GM19238 (cell line): ENCODE measurements at regions not wholly inside any gene's neighbourhood (a gene's known extent, or its start where the extent isn't known, plus 50 kb on each side); places are given as distances from the start of the nearest gene placed in this dataset.

ENCODE experiments used
- DNase-seq: peaks from one replicate; pipeline ENCODE4 v3.0.0; 2011; ENCODE audit warnings: low spot score; ENCODE audit not compliant: insufficient read length

DNA sequence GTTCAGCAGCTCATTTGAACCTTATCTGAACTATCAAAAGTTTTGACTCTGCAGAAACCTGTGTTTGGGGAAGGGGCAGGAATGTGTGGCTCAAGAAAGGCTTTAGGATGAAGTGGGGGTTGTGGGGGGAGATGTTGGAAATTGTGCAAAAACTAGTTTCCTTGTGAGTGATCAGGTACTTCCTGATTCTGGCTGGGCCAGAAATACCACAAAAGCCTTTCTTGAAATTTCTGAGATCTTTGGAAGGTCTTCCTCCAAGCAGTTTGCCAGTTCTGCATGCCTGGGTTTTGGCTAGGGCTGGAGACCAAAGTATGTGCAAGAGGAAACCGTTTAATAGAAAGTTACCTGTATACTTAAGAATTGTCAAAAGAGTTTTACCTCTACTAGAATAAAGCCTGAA, 116.6 kb downstream of the BMP2 start:
- DNase-seq, result no peak

DNA sequence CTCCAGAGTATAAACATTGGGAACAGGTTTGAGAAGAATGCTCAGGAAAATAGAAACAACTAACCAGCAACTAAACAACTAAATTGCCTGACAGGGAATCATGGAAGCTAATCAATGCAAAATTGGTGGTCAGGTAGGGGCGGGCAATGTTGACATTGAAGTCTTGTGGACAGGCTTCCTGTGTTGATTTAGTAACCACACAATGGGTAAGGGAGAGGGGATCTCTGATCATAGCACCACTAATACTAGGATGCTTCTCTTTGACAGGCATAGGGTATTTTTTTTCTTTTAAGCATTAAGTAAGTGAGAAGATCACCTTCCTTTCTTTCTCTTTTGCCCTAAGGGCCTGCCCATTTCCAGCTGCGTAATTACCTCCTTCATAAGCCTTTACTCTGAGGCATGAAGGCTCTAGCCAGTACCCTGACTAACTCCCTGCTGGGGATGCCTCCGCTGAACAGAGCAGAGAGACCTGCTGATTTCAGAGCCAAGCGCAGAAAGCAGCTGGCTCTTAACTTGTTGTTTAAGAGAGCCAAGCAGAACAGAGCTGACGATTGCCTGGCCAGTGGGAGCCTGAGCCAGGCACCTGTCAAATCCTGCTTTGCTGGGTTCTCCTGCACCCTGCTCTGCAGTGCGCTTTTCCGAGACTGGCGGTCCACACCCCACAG, 118.7 kb downstream of the BMP2 start:
- no peak for DNase-seq

DNA sequence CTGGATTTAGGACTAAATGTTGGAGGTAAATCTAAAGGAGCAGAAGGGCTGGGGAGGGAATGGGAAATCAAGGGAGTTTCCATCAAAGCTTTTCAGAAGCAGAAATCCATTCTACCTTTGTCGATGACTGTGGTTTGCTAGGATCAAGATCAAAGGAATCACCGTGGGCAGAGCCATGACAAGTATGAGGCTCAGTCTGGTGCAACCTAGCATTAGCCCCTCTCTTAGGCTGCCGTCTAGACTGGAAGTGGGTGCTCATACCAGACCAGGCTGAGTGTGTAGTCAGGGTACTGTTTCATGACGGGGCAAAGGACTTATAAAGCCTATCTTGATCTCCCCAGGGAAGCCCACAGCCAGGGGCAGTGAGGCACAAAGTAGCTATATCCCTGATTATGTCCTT, 120.5 kb downstream of the BMP2 start:
- DNase-seq, result no peak

DNA sequence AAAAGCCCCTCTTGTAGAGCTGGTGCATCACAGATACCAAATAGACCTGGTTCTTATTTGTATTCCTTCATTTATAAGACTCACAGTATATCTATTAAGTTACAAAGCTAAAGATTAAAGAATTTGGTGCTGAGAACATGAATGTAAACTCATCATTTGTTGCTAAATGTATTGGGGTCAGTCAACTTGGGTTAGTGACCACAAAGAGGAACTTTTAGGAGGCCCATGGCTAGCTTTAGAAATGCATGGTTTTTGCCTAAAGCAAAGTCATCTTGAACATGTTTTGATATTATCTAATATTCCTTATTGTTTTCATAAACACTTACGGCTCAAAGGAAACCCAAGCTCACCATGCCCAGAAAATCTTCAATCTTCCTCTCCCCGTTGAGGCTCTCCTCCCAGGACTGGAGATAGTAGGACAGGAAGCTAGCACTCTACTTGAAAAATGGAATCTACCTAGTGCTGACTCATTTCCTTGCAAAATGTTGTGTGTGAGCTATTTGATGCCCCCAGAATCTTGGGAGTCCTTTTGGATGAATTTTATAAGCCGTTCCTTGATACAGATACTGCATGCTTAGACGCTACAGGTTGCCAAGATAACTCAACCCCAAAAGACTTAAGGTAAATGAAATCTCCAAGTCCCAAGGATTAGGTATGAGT, 121.4 kb downstream of the BMP2 start:
- DNase-seq, result no peak

DNA sequence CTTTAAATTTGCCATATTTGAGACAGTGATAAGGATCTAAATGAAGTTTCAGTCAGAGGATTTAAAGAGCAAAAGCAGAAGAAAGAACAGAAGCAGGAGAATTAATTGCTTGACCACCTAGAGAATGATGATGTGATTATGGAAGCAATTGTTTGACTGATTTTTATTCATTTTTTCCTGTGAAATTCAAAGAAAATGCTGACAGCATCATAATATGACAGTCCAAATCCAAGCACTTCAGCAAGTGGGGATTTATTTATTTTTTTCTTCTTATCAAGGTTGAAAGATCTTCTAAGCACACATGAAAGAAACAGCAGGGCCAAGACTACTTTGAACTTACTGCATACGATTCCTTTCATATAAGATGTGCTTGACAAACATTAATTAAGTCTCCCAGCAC, 125.2 kb downstream of the BMP2 start:
- DNase-seq, result no peak

DNA sequence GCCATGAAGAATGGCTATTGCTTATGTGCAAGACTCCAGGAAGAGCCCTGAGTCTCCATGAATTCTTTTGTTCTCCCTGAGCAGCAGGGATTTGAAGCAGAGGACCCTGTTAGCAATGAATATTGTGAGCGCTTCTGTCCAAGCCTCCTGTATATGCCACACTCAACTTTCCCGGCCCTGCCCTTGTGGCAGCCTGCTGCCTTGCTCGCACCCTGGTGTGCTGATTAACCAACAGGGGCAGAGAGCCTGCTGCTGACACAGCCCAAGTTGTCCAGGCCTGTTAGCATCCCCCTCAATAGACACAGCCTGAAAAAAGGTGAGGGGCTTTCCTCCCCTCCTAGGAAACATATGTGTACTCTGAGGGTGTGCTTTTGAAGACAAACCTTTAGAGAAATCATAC, 131.4 kb downstream of the BMP2 start:
- no peak for DNase-seq

DNA sequence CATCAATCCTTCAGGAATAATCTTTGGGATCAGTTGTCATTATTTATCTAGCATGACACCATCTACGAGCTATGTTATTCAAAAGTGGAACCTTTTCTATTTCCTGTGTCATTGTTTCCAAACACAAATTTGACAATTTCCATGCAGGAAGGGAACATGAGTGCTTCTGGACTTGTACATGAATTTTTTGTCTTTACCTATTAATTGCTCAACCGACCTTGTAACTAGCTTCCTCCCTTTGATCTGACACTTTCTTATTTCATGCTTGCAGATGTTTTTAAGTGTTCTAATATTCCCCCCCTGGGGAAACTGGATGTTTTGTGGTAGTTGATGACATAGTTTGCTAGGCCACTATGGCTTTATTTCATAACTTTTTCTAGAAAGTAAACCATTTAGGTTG, 139.4 kb downstream of the BMP2 start:
- no peak for DNase-seq

DNA sequence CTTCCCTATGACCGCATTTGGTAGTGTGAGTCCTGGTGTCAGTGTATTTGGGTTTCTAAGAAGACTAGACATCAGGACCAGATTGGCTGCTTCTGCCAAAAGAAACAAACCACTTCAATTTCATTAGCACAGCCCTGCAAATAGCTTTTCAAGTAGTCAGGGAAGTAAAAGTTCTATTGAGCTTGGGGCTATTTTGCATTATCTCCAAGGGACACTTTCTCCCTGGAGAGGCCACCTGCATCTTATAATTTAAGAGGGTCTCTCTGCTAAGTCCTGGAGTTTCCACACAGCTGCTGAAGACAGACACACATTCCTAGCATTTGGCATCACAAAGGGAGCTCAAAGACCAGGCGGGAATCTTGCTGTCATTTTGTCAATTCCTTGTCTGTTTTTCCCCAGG, 141.2 kb downstream of the BMP2 start:
- DNase-seq, result no peak

DNA sequence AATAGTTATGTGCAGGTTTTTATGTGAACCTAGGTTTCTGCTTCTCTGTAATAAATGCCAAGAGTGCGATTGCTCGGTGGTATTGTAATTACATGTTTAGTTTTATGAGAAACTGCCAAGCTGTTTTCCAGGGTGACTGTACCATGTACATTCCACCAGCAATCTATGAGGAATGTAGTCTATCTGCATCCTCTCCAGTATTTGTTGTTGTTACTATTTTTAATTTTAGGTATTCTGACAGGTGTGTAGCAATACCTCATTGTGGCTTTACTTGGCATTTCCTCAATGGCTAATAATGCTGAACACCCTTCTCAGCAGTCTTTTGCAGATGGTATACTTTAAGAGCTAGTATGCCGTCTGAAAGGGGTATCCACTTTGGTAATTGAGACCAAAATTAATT, 142.1 kb downstream of the BMP2 start:
- DNase-seq, result no peak

DNA sequence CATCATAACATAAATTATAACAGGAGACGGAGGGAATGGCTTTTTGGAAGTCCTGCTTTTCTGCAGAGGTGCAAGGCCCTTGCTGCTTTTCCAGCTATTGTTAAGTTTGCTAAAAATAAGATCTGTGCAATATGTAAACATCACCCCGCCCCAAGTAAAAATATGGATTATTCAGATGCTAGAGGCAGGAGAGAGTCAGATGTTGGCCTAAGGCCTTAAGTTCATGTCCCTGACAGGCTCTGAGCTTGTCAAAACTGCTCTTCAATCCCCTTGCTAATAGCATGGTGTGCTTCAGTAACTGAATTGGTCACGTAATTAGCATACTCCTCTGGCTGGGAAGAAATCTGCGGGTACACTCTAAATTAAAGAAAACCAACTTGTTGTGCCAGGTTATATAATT, 147.5 kb downstream of the BMP2 start:
- DNase-seq, result no peak

DNA sequence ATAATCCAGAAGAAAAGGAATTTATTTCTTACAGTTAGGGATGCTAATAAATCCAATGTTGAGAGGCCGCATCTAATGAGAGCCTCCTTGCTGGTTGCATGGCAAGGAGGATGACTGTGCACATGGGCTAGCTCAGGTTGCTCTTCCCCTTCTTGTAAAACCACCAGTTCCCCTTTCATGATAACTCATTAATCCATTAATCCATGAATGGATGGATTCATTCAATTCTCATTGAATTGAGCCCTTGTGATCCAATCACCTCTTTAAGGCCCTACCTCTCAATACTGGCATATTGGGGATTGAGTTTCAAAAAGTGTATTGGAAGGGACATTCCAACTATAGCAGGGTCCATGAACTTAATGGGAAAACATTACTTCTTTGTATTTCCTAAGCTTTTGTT, 149.5 kb downstream of the BMP2 start:
- DNase-seq, result no peak

DNA sequence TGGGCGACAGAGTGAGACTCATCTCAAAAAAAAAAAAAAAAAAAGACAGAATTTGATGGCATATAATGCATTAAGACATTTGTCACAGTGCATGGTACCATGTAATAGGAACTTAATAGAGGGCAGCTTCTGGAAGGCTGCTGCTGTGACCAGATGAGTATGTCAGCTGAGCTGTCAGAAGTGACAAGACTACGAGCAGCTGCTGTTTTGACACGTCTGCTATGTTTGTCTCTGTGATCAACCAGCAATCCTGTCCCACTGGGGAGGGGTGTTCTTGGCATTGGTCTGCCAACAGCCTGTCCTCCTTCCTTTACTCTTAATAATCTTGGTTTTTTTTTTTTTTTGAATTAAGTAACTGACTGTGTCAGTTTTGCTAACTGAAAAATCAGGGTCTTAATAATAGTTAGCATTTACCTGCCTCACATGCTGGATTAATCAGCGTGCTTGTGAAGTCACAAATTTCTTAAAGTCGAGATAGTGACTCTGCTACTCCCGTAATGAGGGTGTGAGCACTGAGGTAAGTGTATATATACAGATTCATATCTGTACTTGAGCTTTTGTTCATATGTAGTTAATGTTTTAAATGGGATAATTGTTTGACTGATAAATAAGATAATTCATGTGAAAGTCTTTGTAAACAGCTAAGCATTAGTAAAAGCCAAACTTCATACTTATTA, 152.4 kb downstream of the BMP2 start:
- no peak for DNase-seq

DNA sequence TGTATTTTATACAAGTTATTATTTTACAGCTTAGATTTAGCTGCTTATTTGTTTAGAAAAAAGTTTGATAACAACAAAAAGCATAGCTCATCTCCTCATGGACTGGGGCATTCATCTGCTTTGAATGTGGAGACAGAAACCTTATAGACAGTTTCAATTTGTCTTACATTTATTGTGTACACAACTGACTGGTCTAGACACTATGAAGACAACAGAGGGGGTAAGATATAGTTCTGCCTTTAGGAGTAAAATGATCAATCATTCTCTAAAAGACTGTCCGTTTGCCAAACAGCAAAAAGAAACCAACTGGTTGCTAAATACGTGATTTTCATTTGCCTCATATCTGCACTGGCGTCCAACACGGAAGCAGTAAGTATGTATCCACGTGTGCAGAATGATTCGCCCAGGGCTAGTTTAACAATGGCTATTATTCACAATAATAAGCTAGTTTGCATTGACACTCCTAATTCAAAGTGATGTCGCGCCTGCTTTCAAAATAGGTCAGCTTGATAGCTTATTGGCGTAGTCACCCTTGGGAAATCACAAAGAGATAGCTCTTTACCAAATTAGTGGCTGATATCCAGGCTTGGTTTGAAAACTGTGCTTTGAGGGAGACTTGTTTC, 153.6 kb downstream of the BMP2 start:
- DNase-seq, result no peak

DNA sequence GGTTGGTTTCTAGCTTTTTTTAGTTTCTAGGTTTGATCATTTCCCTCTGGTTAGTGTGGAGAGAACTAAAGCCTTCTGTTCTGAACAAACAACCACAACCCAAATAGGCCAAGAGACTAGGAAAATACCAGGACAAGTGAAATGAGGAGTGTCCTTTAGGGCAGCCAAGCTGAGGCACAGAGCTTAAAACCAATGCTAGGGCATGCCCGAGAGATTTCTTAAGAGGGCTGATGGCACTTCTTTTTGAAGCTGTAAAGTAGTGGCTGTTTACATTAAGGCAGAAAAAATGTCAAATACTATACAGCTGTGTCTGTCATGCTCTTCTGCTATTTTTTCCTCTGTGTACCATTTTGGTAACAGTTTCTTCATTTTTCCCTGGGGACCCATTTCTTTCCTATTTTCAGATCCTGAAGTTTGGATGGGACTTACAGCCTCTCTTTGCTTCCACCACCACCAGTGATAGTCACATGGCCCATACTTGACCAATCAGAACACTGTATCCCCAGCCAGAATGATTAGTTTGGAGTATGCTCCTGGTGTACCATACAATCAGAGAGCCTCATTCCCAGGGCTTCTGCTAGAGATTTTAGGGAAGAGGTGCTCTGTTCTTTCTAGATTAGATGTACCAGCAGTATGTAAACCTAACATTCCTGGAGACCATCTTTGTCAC, 154.4 kb downstream of the BMP2 start:
- DNase-seq, result no peak

DNA sequence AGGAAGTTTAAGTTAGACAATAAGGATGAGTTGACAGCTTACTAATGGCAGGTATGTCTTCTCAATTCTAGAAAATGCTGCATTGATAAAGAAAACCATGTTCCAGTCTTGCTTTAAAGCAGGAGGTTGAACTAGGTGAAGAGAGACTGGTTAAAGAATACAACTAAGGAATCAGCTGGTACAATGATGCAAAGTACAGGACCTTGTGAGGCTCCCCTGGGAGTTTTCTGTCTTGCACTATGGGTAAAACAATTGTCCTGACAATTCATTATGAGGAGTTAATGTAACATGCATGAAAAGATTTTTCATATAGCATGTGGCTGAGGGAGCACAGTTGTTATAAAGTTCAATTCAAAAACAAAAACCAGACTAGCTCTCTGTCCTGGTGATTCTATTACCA, 157.2 kb downstream of the BMP2 start:
- no peak for DNase-seq

DNA sequence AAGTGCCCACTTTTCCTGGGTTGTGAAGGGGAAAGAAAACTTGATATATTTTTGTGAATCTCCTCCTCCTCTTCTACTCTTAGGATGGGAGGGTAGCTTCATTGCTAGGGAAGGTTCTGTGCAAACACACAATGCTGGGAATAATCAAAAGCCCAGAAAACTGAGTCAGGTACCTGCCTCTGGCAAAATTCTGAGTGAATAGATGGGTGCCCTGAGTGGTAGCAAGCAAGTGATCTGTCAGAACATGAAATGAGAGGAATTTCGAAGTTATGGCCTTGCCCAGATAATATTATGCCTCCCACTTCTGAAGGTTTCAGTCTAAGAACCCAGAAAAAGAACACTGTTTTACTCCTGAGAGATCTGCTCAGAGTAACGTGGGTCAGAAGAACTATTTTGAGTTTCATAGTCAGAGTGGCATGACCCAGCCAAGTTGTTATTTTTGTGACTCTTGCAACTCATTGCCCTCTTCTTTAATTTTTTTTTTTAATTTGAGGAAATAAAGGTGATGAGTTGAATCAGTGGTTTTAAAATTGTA, 158.3 kb downstream of the BMP2 start:
- DNase-seq, result no peak

DNA sequence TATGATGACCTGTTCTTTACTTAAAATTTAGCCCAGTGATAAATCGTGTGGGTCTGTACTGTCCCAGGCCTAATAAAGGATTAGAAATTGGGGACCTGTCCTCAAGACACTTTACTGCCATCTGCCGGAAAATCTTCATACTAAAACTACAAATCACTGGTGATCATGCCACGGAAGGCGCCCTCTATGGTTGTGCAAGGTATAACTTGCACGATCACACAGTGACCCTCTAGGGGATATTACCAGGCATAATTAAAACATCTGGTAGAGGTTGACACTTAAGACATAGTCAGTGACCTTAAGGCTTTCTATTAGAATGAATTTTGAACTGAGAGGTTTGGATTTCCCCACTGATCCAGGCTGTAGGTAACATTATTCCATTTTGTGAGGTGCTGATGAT, 172.6 kb downstream of the BMP2 start:
- no peak for DNase-seq

DNA sequence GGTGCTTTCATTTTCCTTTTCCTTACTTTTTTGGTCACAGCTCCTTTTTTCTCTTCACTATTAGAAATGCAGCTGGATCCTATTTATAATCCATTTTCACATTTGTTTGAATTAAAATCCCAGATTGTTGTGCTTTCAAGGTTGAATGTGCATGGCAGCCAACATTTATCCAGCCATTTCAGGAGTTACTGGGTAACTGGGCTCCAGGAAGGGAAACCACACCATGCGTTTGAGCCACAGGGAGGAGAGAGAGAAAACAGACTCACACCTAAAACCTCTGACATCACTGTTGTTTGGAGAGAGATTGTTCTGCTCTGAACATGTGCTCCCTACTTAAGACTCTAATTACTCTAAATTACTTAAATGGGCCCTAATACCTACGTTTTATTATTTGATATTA, 173.4 kb downstream of the BMP2 start:
- no peak for DNase-seq

DNA sequence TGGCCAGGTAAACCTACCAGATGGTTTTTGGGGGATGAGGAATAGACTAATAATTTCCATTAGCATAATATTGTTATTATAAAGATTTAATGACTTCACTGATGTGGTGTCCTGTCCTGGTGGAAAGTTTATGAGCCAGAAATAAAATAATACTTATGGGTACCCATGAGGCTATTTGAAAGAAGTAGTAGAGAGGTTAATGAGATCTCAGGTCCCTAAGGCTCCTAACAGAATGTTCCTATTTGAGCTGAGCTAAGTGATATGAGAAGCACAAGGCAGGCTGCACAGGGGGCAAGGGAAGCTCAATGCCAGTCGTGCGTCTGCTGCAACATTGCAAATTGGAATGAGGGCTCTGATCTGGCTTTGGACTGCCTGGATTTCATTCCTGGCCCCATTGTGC, 174.1 kb downstream of the BMP2 start:
- no peak for DNase-seq

DNA sequence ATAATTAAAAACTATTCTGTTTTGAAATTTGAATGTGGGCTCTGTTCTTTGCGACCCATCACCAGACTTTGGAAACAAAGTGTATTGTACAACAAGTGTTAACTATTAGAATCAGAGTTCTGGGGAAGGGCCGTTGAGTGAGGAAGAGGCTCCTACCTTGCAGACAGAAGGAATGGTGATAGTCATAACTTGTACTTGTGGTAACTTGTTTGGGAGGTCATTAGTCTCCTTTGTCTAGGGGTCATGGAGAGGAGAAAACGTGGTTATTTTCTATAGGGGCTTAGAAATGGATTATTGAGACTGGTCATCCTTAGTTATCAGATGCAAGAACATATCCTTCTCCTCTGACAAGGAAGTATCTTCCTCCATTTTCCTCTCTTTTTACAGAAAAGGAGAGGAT, 174.8 kb downstream of the BMP2 start:
- DNase-seq, result no peak

DNA sequence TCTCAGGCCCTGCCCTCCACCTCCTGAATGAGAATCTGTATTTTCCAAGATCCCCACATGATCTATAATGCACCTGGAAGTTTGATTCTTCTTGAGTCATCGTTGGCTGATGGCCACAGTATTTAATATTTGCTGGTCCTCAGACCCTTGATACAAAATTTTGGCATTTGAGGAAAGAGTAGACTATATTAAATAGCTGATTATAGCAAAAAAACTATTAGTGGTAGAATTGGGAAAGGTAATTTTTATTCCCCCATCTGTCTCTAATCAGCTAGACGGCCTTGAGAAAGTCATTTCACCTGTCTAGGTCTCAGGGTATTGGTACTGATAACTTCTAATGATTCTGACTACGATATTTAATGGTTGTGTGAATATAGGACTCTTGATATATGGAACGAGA, 176.8 kb downstream of the BMP2 start:
- DNase-seq, result no peak

DNA sequence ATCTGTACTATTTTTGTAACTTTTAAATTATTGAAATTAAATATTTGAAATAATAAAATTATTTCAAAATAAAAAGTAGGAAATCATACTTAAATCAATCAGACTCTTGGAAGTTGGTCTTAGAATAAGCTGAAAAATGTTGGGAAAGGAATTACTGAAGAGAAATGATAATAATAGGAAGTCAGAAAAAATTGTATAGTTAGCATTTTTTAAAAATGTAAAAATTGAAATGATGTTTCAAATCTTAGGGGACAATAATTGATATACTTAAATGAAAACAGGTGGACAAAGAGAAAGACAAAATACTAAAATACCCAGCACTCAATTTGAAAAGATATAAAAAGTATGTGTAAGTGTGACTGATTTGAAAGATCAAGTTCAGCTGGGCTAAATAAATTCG, 186.1 kb downstream of the BMP2 start:
- DNase-seq, result no peak
